Motor neuron (in vitro differentiated cells): ENCODE measurements at regions not wholly inside any gene's neighbourhood (a gene's known extent, or its start where the extent isn't known, plus 50 kb on each side); places are given as distances from the start of the nearest gene placed in this dataset.
"Not testable (repeated sequence)": the region's sequence is repeated elsewhere in the genome, so short reads cannot be mapped to it uniquely, and the experiment has no call there.

Source experiments
- ATAC-seq, 8 experiments: fragments of 200-7000 bp; cut with Tn5 transposase; replicated peaks in 6 of 8; 2 replicates each; pipeline ENCODE4 v1.8.0; 2021; ENCODE audit warnings: mild to moderate bottlenecking in 8 of 8, moderate library complexity in 8 of 8
- H3K27ac ChIP-seq, 2 donors: fragments of 250-450 bp; sonication (Bioruptor Pico); 2 replicates each; pipeline ENCODE4 v1.9.0; 2021; ENCODE audit warnings: antibody characterized with exemption in 2 of 2, mild to moderate bottlenecking in 2 of 2, moderate library complexity in 1 of 2
- H3K4me1 ChIP-seq, 2 donors: fragments of 250-450 bp; sonication (Bioruptor Pico); replicated peaks in 1 of 2; 2 replicates each; pipeline ENCODE4 v1.6.1; 2021; ENCODE audit warnings: antibody characterized with exemption in 2 of 2, mild to moderate bottlenecking in 2 of 2, moderate library complexity in 1 of 2
- H3K4me3 ChIP-seq, 5 donors: fragments of 250-450 bp; sonication (Bioruptor Pico); 2 replicates each; pipeline ENCODE4 v1.9.0; 2021; ENCODE audit warnings: antibody characterized with exemption in 5 of 5, mild to moderate bottlenecking in 5 of 5, moderate library complexity in 4 of 5
- WGBS, 10 experiments: fragments of 450-650 bp; shearing (Covaris generic); methylation state at CpG; one replicate each; pipeline ENCODE4 v1.0.0; 2022; 5-methylcytosine and 5-hydroxymethylcytosine counted together
- in situ Hi-C, 9 experiments: fragments of 400-800 bp; cut with MboI; loops; one replicate each; pipeline ENCODE4 v1.15.0; 2021; ENCODE audit warnings: low sequenced_read_pairs in 9 of 9, low pct_unique_long_range_greater_than_20kb in 2 of 9; ENCODE audit not compliant: unreplicated experiment in 9 of 9

DNA sequence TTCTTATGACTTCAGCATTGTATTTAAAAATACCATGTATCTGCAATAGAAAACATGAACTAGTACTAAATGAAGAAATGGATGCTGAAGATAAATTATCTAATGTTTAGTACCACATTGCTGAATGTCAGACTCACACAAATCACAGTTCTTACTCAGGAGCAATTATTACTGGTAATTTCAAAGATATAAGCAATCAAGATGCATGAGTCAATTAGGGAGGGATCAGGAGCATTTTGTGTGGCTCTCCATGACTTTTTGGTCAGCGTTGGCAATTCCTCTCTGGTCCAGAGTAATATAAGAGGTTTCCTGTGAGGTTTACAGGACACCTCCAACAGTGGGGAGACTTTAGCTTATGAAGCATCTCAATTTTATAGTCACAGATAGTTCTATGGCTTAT lies 167.0 kb upstream of the PCDH7 start:
- H3K27ac ChIP-seq = no peak overlapping the region
- no peak overlapping the region for H3K4me3 ChIP-seq
- H3K4me1 ChIP-seq = no peaks in the 10 kb centered on the region
- in situ Hi-C loops = no loop called here
- 0 to 100% (median 83%) methylated on average over 1 of the region's 1 CpG; no CpG with 5 or more reads in 3 of the 10 experiments for WGBS, 10 experiments
- no peak for ATAC-seq

DNA sequence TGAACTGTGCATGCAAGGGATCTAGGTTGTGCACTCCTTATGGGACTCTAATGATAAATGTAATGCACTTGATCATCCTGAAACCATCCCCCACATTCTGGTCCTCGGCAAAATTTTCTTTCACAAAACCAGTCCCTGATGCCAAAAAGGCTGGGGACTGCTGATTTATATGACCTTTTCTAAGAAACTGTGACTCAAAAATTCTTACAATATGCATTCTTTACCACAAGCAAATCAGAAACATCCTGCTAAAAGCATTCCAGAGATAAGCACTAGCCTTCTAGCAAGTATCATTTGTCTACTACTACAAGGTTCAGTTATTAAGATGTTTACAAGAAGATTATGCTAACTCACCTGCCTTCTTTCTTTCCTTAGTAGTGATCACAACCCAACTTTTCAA lies 166.5 kb upstream of the PCDH7 start:
- Histone ChIP-seq H3K4me3 (no peak overlapping the region), H3K27ac (no peak overlapping the region), H3K4me1 (no peaks in the 10 kb centered on the region)
- in situ Hi-C loops = no loop called here
- ATAC-seq = no peak
- 0 to 67% (median 0%) methylated on average over 1 of the region's 1 CpG; no CpG with 5 or more reads in 6 of the 10 experiments for WGBS, 10 experiments

DNA sequence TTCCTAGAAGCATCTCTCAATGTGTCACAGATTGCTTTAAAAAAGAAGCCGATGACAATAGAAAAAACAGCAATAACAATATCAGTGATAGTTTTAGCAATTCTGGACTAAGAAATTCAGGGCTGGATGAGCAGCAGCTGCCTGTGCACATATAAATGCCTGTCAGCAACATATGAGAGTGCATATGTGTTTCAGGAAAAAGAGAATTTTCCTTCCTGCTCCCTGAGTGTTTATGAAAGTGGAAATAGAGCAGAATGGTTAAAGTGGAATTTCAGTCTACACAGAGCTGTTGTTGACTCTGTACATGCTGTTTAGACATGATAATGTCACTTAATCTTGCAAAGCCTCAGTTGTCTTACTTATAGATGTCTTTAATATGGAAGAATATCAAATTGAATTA lies 164.4 kb upstream of the PCDH7 start:
- H3K4me3 ChIP-seq = no peak overlapping the region
- WGBS, 10 experiments = 0 to 100% (median 72%) methylated on average over 1 of the region's 1 CpG; no CpG with 5 or more reads in 2 of the 10 experiments
- in situ Hi-C loops = no loop called here
- no peaks in the 10 kb centered on the region for H3K4me1 ChIP-seq
- ATAC-seq = no peak
- no peak overlapping the region for H3K27ac ChIP-seq

DNA sequence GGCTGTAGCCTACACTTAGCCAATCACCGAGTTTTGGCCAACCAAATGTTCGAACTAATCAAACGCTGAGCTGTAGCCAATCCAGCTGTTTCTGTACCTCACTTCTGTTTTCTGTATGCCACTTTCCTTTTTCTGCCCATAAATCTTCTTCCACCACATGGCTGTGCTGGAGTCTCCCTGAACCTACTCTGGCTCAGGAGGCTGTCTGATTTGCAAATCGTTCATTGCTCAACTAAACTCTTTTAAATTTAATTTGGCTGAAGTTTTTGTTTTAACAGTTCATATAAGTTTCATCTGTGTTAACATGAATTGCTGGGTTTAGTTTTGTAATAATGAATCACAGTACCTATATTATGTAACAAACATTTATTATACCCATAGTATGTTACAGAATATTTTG lies 160.7 kb upstream of the PCDH7 start:
- in situ Hi-C loops = no loop called here
- H3K4me1 ChIP-seq = no peaks in the 10 kb centered on the region
- no peak overlapping the region for H3K27ac ChIP-seq
- H3K4me3 ChIP-seq = no peak overlapping the region
- peak in 1 of 8 experiments; percentile 21 for ATAC-seq
- 0 to 100% (median 79%) methylated on average over 1 to 4 of the region's 4 CpGs for WGBS, 10 experiments

DNA sequence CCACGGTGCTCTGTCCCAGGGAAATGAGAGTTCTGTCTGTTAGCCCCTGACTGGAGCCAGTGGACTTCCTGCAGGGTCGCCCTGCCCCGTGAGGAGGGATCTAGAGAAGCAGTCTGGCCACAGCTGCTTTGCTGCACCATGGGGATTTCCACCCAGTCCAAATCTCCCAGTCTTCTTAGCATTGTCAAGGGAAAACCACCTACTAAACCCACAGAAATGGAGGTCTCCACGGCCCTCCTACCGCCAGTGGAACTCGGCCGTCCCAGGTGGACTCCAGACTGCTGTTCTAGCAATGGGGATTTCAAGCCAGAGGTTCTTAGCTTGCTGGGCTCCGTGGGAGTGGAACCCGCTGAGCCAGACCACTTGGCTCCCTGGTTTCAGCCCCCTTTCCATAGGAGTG lies 133.3 kb upstream of the PCDH7 start:
- no peaks in the 10 kb centered on the region for H3K4me1 ChIP-seq
- in situ Hi-C loops = no loop called here
- no peak overlapping the region for H3K4me3 ChIP-seq
- 26 to 100% (median 90%) methylated on average over 1 to 8 of the region's 9 CpGs; no CpG with 5 or more reads in 3 of the 10 experiments for WGBS, 10 experiments
- H3K27ac ChIP-seq = no peak overlapping the region
- ATAC-seq = no peak

DNA sequence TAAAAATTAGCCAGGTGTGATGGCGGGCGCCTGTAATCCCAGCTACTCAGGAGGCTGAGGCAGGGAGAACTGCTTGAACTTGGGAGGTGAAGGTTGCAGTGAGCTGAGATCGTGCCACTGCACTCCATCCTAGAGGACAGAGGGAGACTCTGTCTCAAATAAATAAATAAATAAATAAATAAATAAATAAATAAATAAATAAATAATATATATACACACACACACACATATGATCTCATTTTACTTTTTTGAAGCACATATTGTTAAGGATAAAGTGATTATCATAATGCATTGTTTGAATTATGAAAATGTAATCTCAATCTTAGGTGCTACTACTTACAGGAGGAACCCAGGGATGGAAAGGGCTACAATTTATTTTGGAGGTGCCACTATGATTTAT lies 130.5 kb upstream of the PCDH7 start:
- in situ Hi-C loops, H3K4me3 ChIP-seq, H3K27ac ChIP-seq, ATAC-seq, H3K4me1 ChIP-seq: not testable (repeated sequence)
- 69 to 80% (median 80%) methylated on average over 1 to 2 of the region's 3 CpGs; no CpG with 5 or more reads in 7 of the 10 experiments for WGBS, 10 experiments

DNA sequence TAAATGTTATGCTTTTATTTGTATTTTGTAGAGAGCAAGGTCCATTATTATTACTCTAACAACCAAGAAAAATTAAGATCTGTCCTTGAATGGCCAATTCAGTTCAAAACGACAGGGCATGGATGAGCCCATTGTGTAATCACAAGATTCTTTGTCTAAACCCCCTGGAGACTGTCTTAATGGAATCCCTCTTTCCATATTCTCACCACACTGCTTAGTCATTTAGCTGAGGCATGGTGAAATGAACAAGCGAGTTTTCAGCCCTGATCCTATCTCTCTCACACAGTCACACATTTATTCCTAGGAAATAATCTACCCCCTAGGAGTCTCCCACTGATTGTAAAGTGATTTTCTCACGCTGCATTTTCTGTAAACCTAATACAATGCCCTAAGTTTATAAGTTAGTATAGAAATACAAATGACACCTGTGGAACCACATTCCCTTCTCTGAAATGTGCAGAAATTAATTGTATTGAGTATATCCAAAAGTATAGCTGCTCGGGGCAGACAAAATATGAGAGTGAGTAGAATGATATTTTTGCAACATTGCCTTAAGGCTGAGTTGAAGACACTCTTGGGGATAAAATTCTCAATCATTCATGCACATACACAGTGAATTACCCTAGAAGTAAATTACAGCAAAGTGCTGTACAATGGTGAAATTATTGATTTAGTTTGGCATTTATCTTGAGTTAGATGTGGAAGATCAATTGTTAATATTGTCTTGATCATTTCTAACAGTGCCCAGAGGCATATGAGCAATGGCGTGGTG lies 119.7 kb upstream of the PCDH7 start:
- in situ Hi-C loops = no loop called here
- H3K27ac ChIP-seq = no peak overlapping the region
- no peak overlapping the region for H3K4me3 ChIP-seq
- peaks cover 0 to 12% of the 10 kb centered on the region in 2 donors for H3K4me1 ChIP-seq
- ATAC-seq = peak; percentile 30 to 89 (median 77)
- 0 to 77% (median 51%) methylated on average over 1 to 5 of the region's 5 CpGs for WGBS, 10 experiments

DNA sequence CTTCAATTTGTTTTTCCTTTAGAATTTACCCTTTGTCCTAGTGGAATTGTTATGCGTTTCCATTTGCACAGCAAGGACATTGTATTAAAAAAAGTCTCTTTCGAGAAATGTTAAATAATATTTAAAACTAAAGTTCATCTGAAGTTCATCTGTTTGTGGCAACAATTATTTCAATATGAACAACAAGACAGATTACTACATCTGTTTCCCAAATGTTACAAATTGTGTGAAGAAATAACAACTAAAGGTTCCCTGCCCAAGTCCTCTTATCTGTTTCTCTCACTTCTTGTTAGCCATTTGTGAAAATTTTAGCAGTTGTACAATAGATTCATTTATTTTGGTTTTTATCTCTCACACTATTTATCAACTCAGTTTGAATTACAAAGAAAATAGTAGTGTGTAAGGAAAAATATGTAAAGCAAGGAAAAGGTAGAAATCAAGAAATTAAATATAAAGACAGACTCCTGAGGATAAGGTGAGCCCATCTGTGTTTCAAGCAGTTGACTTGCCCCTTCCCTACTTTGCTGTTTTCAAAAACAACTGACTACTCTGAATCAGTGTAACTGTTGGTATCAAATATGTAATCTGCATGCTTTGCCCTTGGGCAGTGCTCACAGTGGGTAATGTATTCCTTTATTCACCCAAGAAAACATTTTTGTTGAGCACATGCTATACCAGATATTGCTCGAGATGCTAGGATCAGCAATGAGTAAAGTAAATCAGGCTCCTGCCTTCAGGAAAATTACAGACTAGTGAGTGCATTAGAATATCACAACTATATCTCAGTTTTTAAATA lies 118.9 kb upstream of the PCDH7 start:
- in situ Hi-C loops = no loop called here
- Histone ChIP-seq H3K27ac (no peak overlapping the region), H3K4me1 (peaks cover 0 to 12% of the 10 kb centered on the region in 2 donors), H3K4me3 (no peak overlapping the region)
- peak in 3 of 8 experiments; percentile 54 to 66 (median 55) for ATAC-seq
- 0 to 95% (median 55%) methylated on average over 1 to 3 of the region's 3 CpGs for WGBS, 10 experiments

DNA sequence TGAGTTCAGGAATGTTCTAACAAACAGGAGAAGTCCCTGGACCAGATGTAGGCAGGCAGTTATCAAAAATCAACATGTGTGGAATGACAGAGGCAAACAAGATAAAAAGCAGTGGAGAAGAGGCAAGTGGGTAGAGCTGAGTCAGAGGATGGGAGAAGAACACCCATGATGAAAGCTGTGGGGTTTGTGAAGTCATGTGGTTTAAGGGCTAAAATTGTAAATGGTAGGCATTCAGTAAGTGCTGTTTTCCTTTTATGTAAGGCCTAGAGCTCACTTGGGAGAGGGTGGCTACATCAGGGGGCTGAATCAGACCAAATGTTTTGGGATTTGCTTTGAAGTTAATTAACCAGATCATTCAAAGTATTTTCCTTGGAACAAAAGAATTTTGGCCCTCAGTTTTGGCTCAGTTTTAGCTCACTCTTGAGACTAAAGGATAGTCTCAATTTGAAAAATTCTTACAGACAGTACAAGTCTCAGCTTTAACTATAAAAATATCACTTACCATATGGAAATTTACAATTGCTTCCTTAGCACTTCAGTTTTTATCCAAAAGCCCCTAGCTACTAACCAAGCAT lies 114.5 kb upstream of the PCDH7 start:
- ATAC-seq = peak in 1 of 8 experiments; percentile 41
- Histone ChIP-seq H3K27ac (no peak overlapping the region), H3K4me3 (no peak overlapping the region), H3K4me1 (peaks cover 0 to 8% of the 10 kb centered on the region in 2 donors)
- in situ Hi-C loops = no loop called here

DNA sequence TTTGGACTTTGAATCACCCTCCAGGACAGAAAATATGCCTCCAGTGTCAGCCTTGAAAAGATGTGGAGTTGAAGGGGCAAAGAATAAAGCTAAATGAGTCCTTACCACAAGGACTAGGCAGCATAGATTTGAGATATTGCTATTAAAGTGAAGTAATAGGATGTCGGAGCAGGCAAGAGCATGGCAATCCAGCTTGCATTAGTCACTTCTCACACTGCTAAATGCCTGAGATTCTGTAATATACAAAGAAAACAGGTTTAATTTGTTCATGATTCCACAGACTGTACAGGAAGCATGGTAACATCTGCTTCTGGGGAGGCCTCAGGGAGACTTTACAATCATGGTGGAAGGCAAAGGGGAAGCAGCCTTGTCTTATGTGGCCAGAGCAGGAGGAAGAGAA lies 109.8 kb upstream of the PCDH7 start:
- H3K27ac ChIP-seq = no peak overlapping the region
- in situ Hi-C loops = no loop called here
- 20 to 100% (median 67%) methylated on average over 1 of the region's 1 CpG; no CpG with 5 or more reads in 5 of the 10 experiments for WGBS, 10 experiments
- no peak for ATAC-seq
- no peak overlapping the region for H3K4me3 ChIP-seq
- no peaks in the 10 kb centered on the region for H3K4me1 ChIP-seq

DNA sequence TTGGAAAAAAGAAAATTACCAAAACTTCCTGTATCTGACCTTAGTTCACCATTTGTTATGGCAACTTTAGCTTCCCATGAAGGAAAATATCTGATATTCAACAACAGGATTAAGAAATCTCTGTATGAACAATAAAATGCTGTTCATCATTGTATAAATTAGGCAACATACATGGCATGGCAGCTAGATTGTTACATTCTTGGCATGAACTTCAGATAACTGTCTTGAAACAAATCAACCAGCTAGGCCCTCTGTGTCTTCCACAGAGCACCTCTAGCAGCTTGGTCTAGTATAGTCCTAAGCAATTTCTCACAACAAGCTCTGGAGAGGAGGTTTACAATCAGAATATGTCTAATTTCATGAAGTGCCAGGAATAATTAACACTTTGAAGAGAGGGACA lies 105.4 kb upstream of the PCDH7 start:
- Histone ChIP-seq H3K27ac (no peak overlapping the region), H3K4me3 (no peak overlapping the region), H3K4me1 (no peaks in the 10 kb centered on the region)
- no peak for ATAC-seq
- in situ Hi-C loops = no loop called here

DNA sequence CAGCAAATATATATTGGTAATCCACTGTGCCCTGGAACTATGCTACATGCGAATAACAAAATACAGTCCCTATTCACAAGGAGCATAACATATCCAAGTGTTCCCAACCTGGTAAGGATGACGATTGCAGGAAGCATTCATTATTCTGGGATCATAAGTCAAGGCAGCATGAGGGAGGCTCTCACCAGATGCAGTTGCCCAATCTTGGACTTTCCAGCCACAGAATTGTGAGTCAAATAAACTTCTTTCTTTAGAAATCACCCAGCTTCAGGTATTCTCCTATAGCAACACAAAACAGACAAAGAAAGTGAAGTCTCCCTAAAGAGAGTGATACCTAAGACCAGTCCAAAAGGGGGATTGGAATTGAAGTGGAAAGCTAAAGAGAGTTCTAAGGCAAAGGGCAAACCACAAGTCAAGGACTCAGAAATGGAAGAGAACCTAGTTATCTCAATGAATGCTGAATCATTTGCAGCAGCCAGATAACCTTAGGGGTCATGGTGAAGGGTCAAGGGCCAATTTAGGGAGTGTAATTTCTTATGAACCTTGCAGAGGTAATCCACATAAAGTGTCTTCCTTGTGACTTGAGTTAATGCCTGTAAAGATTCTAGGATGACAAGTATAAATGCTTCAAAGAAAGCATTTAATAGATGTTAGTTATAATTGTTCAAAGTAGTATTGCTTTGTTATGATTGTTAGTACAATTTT lies 103.1 kb upstream of the PCDH7 start:
- in situ Hi-C loops = no loop called here
- 33 to 100% (median 92%) methylated on average over 1 to 2 of the region's 2 CpGs; no CpG with 5 or more reads in 3 of the 10 experiments for WGBS, 10 experiments
- ATAC-seq = peak in 1 of 8 experiments; percentile 69
- H3K27ac ChIP-seq = no peak overlapping the region
- no peak overlapping the region for H3K4me3 ChIP-seq
- no peaks in the 10 kb centered on the region for H3K4me1 ChIP-seq

DNA sequence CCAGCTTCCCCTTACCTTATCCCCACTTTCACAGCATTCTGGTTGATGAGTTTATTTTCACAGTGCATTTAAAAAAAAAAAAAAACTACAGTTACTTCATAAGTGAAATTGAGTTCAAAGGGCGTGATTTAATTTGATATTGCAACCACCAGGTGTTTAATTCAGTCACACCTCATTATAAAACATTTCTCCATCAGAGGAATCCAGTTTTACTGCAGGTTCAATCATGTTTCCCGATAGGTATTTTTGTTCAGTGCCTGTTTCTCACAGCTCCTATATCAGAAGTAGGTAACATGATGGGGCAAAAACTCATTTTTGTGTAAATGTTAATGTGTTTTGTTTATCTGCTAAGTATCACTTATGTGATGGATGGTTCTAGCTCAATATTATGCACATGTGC lies 102.3 kb upstream of the PCDH7 start:
- in situ Hi-C loops = no loop called here
- H3K4me1 ChIP-seq = no peaks in the 10 kb centered on the region
- WGBS, 10 experiments = 0 to 100% (median 70%) methylated on average over 1 to 2 of the region's 2 CpGs
- H3K27ac ChIP-seq = no peak overlapping the region
- H3K4me3 ChIP-seq = no peak overlapping the region
- ATAC-seq = no peak
